GM21367 (cell line): ENCODE measurements at regions not wholly inside any gene's neighbourhood (a gene's known extent, or its start where the extent isn't known, plus 50 kb on each side); places are given as distances from the start of the nearest gene placed in this dataset.
A peak's percentile ranks its signal among the peaks of the same experiment; 100 is the strongest.

ENCODE experiments used
- ATAC-seq: cut with Tn5 transposase; IDR thresholded peaks from one replicate; pipeline ENCODE4 v1.9.1; 2021; ENCODE audit not compliant: unreplicated experiment

DNA sequence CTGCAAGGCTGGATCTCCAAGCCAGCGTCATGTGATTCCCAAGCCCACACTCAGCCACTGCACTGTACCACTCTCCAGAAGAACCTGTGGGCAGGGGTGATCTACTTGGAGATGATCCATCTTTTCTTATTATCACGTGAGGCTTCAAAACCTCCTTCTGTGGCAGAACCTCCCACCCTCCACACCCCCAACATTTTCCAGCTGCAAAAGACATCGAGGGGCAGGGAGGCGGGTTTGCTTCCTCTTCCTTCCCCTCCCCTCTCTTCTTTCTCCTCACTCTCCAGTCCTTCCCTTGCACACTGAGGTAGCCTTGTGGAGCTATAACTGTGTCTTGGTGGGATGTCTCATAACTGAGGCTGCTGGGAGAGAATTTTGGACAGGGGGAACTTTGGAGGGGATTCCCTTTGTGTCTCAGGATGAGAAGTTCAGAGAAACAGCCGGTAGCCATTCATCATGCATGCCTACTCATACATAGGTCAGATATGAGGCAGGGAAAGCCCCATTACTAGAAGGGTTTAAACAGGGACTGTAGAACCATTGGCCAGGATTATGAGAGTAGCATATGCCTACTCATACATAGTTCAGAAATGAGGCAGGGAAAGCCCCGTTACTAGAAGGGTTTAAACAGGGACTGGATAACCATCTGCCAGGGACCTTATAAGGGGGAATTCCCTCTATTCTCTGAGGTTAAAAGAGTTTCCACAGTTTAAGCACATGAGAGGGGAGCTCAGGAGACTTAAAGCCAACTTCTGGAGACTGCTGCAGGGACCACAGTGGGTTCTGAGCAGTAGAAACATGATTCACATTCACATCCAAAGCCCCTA lies 420.7 kb upstream of the CADM1 start:
- ATAC-seq, result peak; percentile 76

DNA sequence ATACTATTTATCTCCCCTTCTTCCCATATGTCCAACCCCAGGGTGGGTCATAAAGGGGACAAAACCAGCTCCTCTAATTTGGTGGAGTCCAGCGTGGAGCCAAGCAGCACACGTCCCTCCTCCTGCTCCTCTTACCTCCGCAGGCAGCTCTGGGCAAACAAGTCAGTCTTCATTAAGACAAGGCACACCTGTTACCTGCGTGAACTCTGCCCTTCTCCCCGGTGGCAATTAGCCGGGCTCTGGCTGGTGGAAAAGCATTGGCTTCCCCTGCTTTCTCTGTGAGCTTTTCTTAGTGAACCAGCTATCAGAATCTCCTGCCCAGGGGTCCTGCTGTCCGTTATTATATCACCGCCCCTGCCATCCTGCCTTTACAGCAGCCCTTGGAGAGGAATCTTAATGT lies 418.7 kb upstream of the CADM1 start:
- ATAC-seq, result no peak

DNA sequence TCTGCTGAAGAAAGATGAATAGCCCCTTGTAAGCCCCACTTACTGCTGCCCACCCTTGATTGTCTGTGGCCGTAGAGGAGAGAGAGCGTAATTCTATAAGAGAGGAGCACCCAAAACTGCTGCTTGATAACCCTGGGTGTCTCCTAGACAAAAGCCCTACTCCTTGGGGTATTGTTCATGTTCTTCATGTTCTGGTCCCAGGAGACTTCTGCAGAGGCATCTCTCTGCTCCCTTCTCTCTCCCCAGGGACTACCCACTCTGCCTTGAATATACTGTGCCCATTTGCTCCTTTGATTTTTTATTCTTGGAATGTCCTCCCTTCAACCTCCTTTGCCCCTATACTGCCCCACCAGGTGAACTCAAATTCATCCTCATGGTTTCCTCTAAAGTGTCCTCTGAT lies 417.8 kb upstream of the CADM1 start:
- ATAC-seq, result no peak

DNA sequence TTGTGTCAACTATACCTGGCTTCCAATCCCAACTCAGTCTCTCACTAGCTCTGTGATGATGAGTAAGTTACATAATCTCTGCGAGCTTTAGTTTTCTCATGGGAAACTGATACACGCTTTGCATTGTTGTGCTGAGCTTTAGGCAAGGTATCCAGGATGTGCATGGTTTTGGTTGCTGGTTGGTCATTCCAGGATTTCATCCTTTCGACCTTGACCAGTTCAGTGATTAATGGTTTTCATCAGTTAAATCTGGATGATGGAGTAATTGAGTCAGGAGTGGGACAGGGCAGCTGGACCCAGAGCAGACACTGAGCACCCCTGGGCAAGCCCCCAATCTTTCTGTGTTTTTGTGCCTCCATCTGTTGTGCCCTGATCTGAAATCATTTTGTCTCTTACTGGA lies 417.3 kb upstream of the CADM1 start:
- no peak for ATAC-seq

GRCh38 chr11:115920841-115921480 lies 416.7 kb upstream of the CADM1 start:
- no peak for ATAC-seq

GRCh38 chr11:115920092-115920461 lies 415.9 kb upstream of the CADM1 start:
- peak; percentile 8 for ATAC-seq

GRCh38 chr11:115919341-115920091 lies 415.3 kb upstream of the CADM1 start:
- ATAC-seq, result peak; percentile 43

DNA sequence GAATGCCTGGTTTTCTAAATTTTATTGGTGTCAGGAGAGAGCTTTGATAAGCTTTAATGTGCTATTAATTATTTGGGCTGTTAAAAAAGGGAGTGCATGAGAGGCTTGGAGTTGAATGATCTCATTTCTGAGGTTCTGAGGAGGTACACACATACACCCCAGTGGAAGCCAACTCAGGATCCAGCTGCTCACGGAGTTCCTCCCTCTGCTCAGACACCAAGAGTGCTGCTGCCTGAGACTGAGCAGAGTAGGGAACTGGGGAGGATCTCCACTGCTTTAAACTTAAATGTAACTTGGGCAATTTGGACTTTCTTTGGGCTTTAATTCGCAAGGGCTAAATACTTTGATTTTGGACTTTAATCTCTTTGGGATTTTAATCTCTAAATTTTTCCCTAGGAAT lies 414.4 kb upstream of the CADM1 start:
- ATAC-seq, result no peak

- ATAC-seq, result no peak
Measured at GRCh38 chr11:115916608-115917007, 412.4 kb upstream of the CADM1 start.

DNA sequence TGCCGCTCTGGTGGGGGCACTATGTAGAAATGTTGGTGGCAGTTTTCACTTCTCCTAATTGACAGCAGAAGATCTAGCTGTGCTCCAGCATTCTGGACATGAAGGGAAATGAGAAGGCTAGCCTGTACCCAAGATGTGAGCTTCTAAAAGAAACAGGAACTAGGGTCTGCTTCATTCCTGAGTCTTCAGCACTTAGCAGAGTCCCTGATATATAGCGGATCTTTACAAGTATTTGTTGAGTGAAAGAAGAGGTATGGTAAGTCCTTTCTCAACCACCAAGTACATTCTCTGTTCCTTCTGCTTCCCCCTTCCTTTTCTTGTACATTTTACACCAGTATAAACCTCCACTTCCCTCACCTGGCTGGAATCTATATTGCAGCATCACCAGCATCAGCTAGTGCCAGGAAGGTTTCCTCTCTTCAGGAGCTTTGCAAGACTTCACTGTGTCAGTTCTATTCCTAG lies 408.3 kb upstream of the CADM1 start:
- peak; percentile 61 for ATAC-seq

DNA sequence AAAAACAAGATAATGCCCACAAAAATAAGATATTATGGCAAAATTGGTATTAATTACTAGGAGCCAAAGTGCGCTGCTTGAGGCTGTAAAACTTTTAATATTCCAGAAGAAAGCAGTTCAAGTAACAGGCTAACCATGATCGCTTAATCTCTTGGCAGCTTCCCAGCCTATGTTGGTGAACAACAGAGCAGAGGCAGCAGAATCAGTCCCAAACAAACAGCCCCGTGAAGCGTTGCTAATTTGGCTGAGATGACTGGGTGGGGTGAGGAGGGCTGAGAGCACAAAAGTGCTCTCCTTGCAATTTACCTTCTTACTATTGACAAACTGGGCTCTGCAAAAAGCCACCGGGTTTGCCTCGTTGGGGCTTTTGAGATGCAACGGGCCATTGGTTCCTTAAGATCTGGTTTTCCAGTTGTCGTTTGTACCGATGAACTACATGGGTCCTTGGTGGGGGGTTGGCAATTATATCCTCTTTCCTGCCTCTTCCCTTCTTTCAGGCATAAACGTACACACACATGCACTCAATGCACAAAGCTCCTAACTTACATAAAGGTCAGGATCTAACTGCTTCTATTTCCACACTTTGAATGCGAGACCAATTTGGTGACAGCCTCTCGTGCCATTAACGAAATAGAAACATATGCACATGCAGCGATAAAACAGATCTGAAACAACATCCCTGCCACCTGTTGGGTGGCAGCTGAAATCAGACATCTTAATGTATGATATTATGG lies 407.6 kb upstream of the CADM1 start:
- ATAC-seq, result no peak

DNA sequence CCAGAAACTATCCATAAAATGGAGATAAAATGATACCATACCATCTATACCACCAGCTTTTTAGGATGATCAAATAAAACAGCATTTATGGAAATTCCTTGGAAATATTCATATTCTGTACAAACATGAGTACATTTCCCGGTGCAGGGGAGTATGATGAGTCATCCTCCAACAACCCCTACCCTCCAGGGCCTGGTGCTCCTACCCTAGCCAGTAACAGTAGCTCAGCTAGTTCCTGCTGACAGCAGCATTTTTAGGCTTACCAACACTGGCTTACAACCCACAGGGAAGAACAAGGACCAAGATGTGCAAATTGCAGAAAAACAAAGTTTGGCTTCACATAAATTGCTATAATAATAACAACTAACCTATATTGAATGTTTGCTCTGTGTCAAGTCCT lies 406.2 kb upstream of the CADM1 start:
- ATAC-seq, result no peak

GRCh38 chr11:115906171-115906570 lies 402.0 kb upstream of the CADM1 start:
- ATAC-seq, result no peak

DNA sequence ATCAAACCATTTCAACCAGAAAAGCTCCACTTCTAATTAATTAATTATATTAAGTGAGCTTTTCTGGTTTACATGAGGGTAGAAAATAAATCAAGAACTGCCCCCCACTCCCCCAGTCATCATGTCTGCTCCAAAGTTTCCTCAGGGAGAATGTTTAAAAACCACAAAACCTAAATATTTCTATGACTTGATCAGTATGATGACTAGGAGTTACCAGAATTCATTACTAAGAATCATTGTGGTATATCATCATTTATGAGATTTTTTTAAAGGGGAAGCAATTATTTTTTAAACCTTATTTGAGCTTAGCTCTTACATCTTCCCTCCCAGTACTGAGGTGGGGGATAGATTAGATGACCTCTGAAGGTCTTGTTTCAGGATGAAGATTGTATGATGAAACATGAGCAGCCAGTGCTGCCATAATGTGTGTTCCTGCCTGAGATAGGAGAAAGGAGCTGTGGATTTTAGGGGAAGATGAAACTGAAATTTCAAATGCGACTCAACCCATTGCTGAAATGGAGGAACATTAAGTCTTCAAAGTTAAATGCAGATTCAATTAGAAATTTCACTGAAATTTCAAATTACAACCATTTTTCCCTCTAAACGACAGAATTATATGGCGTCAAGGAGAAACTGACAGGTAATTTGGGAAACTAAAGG lies 401.3 kb upstream of the CADM1 start:
- ATAC-seq, result no peak

DNA sequence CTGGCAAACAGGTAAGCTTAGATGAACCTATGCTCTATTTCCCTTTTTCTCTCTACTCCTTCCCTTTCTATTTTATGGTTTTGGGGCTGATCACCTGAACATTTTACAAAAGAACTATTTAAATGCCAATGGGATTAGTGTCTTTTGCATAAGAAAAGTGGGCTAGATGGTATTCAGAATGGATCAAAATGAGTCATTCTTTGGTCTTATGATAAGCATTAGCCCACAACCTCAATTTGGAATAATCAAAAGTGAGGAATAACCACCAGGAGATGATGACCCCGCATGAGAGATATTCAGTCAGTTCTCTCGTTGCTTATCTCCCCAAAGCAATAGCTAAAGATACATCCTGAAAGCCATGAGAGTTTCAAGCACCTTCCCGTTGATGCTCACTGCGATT lies 399.0 kb upstream of the CADM1 start:
- no peak for ATAC-seq

- no peak for ATAC-seq
Measured at GRCh38 chr11:115901069-115901468, 396.9 kb upstream of the CADM1 start.

GRCh38 chr11:115900111-115900510 lies 395.9 kb upstream of the CADM1 start:
- ATAC-seq, result no peak

DNA sequence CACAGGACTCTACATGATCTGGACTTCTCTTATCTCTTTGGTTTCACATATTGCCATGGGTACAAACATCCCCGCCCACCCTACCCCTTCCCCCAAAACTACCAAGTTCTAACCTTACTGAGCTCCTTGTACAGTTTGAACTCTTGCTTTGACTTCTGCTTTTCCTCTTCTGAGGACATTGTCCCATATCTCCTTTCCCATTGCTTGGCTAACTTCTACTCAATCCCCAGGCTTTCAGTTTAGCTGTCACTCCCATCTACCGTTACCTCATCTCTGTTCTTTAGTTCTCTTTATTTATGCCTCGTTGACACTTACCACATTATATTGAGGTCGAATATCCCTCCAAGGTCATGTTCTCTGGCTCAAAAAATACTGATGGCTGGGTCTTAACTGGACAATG lies 393.5 kb upstream of the CADM1 start:
- ATAC-seq, result no peak

- peak; percentile 65 for ATAC-seq
Measured at GRCh38 chr11:115896084-115896483, 391.9 kb upstream of the CADM1 start.

GRCh38 chr11:115895594-115895993 lies 391.4 kb upstream of the CADM1 start:
- ATAC-seq, result no peak

DNA sequence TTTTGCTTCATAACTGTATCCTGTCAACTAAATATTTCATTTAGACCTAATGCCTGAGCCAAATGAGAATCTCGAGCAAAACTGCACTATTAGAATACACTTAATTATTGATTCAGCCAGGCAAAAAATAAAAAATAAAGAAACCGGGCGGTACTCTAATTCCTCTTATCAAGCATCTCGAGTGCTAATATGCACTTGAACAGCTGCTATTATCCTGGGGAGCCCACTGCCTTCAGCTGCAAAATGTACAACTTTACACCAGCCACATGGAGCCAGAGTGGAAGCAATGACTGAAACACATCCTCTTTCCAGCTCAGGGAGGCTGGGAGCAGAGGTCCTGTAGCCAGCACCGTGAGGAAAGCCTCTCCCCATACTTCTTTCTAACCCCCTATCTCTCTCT lies 390.0 kb upstream of the CADM1 start:
- no peak for ATAC-seq
